Endometrium (tissue), 2 donors: ENCODE measurements at regions not wholly inside any gene's neighbourhood (a gene's known extent, or its start where the extent isn't known, plus 50 kb on each side); places are given as distances from the start of the nearest gene placed in this dataset.

ENCODE experiments used
- FAIRE-seq: peaks from 2 replicates; lab custom pipeline; 2012; peaks lifted over from hg19 to GRCh38; lab: Jason Lieb, UNC
- donor health status: control.
- donor health status: control.

DNA sequence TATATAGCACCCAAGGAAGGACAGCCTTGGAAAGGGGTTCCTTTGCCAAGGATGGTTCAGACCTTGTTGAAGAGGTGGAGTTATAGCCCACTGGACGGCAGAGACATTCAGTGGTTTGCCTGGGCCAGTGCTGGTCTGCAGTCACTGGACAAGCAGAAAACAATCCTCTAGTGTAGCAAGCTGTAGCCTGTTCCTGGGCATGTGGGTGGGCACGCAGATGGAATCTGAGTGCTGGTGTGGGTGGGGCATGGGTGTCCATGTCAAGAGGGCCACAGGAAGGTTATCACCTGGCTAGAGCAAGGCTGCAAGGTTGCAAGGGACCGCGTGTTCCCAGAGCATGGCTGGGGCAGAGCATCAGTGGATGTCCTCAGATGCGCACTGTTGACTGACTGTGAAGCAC, 244.7 kb downstream of the PTPRU start:
- no peak for FAIRE-seq

DNA sequence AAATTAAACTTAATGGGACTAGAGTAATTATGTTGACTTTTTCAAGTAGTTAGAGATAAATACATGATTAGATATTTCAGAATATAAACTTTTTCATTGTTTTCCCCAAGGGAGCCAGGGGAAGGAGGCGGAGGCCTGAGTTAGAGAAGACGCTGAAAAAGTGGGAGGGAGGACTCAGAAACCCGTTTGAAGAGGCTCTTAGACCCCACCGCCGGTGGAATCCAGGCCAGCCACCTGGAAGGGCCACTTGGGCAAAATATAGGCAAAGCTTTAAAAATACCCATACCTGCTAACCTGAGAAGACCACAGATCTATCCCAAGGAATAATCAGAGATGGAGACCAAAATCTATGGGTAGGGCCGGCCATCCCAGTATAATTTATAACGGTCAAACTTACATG, 242.6 kb downstream of the PTPRU start:
- no peak for FAIRE-seq

DNA sequence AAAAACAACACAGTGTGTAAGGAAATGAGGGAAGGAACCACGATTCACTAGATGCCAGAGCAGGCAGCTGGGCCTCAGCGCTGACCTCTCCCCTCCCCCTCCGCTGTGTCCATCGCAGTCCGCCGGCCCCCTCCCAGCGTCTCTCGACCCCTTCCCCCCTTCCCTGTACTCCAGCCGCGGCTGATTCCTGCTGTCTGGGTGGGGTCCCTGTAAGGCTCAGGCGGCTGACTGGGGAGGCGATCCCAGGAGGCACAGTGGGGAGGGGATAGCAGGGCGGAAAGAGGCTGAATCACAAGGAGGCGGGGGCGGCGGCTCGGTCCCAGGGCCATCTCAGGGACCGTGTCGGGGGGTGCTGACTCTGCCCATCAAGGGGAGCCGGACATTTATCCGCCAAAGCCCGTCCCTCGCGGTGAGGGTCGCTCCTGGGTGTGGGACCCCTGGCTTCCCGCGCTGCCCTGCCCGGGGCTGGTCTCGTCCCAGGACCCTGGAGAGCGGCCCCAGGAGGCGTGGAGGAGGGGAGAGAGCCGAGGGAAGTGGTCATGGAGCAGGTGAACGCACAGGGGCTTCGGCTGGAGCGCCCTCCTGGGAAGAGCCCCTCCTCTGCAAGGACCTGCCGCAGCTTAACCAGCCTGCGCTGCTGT, 241.9 kb downstream of the PTPRU start:
- no peak for FAIRE-seq

GRCh38 chr1:29475326-29475725, 239.0 kb downstream of the PTPRU start:
- no peak for FAIRE-seq

GRCh38 chr1:29474274-29475244, 238.2 kb downstream of the PTPRU start:
- no peak for FAIRE-seq

DNA sequence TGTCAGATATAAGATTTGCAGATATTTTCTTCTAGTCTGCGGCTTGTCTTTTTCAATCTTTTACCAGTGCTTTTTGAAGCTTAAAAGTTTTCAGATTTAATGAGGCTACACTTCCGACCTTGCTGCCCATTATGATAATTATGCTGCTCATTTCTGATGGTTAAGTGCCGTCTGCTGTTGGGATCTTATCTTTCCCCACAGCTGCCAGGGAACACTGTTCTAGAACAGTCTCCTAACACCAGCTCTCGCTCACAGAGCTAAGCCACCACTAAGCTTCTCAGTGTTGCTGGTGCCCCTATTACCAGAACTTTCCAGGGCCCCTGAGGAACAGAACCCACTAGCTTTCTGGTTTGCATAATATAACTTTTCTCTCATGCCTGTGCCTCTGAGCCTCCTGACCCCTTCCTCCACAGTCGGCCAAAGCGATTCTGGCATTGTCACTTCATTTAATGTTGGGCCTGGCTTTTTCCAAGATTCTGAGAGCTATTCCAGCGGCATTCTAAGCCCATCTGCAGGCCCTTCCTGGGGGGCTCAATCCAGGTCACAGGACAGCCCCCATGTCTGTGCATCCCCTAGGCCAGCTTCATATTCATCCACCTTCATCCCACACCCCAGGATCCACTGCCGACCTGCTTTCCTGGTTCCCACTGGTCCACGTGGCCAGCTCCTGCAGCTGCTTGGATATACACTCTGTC, 237.0 kb downstream of the PTPRU start:
- FAIRE-seq = no peak

GRCh38 chr1:29471487-29472313, 235.4 kb downstream of the PTPRU start:
- no peak for FAIRE-seq

GRCh38 chr1:29470788-29471119, 234.4 kb downstream of the PTPRU start:
- FAIRE-seq = no peak

- no peak for FAIRE-seq
Measured at GRCh38 chr1:29470087-29470787, 233.9 kb downstream of the PTPRU start.

DNA sequence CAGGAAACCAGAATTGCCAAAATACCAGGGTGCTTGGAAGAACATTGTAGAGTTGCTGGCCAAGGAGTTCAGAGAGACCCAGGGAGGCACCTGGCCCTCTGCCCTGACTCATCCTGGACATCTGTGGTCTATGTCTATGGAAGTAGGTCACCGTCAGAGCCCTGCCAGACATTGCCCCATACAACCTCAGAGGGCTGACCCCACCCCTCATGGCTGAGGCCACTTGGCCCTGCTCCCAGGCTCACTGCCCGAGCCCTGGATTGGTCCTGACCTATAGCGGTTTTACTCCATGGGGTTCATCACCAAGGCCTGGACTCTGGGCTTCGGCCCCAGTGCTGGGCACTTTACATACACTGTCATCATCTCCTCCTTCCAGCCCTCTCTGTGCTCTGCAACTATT, 233.1 kb downstream of the PTPRU start:
- no peak for FAIRE-seq

GRCh38 chr1:29467989-29468900, 231.9 kb downstream of the PTPRU start:
- FAIRE-seq = no peak

DNA sequence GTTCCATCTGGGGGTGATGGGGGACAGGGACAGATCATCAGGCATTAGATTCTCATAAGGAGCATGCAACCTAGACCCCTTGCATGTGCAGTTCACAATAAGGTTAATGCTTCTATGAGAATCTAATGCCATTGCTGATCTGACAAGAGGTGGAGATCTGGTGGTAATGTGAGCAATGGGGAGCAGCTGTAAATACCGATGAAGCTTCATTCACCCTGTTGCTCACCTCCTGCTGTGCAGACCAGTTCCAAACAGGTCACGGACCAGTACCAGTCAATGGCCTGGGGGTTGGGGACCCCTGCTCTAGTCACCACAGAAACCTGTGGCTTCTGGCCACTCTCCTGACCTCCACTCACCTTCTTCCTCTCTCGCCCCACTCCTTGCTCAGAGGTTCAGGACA, 229.9 kb downstream of the PTPRU start:
- no peak for FAIRE-seq

DNA sequence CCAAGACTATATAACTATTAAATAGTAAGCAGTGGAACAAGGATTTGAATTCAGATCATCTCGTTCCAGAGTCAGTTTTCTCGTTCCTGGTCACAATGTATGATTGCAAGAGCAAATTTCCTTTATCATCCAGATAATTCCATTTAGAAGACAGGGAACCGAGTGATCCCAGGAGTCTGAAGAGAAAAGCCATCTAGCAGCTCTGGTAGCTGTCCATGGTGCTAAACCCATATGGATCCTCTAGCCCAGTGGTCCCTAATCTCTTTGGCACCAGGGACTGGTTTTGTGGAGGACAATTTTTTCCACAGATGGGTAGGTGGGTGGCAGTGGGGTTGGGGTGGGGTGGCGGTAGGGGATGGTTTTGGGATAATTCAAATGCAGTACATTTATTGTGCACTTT, 229.4 kb downstream of the PTPRU start:
- no peak for FAIRE-seq

DNA sequence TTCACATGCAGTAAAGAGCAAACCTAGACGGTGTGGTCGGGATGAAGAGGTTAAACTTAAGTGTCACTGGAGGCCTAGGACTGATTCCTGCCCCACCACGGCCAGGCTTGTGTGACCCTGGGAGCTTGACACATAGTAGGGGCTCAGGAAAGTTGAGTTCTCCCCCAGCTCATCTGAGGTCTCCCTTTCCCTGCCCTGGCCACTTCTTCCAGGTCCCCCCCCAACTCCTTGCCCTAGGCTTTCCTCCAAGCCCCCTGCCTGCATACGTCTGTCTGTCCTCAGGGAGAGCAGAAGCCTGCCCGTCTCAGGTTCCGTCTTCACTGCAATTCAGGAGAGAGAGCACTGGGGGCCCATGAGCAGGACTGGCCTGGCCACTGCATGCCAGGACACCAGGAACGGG, 225.8 kb downstream of the PTPRU start:
- no peak for FAIRE-seq

GRCh38 chr1:29461115-29461739, 224.9 kb downstream of the PTPRU start:
- FAIRE-seq = no peak

DNA sequence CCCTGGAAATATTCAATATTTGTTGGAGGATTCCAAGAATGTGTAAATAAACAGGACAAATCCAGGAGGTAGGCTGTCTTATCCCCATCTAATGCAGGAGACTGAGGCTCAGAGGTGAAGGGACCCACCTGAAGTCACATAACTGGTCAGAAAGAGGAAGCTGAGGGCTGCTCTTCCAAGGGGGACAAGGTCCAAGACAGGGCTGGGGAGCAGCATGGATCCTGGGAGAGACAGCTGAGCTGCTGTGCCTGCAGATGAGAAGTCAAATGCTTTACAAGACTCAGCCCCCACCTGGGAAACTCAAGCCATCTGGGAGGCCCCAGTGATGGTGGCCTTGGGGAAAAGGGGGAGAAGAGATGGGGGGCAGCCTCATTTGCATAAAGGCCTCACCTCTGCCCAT, 224.4 kb downstream of the PTPRU start:
- no peak for FAIRE-seq

- FAIRE-seq = no peak
Measured at GRCh38 chr1:29460041-29460610, 223.8 kb downstream of the PTPRU start.

- FAIRE-seq = no peak
Measured at GRCh38 chr1:29459620-29459945, 223.3 kb downstream of the PTPRU start.

- no peak for FAIRE-seq
Measured at GRCh38 chr1:29458737-29459619, 222.7 kb downstream of the PTPRU start.
